ENCODE measurements at regions not wholly inside any gene's neighbourhood (a gene's known extent, or its start where the extent isn't known, plus 50 kb on each side); places are given as distances from the start of the nearest gene placed in this dataset.
"Not testable (repeated sequence)": the region's sequence is repeated elsewhere in the genome, so short reads cannot be mapped to it uniquely, and the experiment has no call there.

DNA sequence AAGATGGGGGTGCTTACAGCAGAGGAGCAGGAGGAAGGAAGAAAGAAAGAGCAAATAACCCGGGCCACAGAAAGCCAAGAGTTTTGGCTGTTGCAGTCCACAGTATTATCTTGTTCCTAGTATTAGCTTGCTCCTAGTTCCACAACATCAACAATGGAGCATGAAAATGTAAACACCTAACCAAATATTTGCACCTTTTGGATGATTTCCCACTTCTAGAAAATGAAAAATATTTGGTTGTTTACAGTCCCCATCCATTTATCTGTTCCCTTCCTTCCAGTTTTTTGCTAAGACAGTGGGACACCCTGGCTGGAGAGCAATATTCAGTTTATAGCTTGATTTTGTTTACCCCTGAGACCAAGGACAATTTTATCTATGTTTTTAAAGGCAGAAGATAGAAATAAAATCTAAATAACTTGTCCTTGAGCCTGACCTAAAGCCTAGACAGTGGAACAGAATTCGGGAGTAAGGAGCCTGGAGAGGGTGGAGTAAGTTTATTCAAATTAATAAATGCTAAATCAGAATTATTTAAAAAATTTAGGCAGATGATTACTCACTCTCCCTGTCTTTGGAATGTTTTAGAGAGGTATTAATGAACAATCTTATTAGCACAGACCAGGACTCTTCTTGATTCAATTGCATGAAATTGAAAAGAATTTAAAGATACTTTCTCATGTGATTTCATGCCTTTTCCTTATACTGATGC is 51.6 kb downstream of the RESF1 start:
- no peak for DNase-seq (ENCODE audit: low read depth in 2 of 2)

DNA sequence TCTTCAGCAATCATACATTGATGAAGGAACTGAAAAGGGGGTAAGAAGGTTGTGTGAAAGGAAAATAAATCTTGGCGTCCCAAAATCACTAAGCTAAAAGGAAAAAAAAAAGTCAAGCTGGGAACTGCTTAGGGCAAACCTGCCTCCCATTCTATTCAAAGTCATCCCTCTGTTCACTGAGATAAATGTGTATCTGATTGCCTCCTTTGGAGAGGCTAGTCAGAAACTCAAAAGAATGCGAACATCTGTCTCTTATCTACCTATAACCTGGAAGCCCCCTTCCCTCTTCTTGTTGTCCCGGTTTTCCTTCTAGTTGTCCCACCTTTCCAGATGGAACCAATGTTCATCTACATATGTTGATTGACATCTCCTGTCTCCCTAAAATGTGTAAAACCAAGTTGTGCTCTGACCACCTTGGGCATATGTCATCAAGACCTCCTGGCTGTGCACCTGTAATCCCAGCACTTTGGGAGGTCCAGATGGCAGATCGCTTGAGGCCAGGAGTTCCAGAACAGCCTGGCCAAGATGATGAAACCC is 53.1 kb downstream of the RESF1 start:
- DNase-seq (ENCODE audit: low read depth in 2 of 2): no peak

DNA sequence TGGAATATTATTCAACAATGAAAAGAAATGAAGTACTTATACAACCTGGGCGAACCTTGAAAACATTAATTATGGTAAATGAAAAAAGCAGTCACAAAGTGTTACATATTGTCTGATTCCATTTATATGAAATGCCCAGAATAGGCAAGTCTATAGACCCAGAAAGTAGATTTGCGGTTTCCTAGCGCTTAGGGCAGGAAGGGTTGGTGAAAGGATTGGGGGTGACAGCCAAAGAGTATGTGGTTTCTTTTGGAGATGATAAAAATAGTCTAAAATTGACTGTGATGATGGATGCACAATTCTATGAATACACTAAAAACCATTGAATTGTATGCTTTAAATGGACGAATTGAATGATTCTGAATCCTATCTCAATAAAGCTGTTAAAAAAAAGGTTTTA is 55.8 kb downstream of the RESF1 start:
- no peak for DNase-seq (ENCODE audit: low read depth in 2 of 2)

DNA sequence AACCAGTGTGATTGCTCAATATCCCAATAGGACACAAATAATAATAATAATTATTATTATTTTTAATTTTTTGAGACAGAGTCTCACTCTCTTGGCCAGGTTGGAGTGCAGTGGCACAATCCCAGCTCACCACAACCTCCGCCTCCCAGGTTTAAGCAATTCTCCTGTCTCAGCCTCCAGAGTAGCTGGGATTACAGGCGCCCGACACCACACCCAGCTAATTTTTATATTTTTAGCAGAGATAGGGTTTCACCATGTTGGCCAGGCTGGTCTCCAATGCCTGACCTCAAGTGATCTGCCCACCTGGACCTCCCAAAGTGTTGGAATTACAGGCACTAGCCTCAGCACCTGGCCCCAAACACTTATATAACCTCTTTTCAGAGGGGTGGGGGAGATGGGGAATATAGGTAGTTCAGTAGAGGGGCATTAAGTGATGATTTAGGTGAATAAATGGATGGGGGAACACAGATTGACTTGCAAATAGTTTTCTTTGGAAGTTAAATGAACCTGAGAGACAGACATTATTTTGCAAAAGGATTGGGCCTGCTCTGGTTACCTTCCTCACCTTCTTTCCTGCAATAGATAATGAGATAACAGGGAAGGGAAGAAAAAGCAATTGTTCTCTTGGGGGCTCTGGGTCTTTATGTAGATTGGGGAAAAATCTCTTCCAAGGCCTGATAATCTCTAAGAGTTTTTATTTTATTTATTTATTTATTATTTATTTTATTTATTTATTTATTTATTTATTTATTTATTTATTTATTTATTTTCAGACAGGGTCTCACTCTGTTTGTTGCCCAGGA is 57.7 kb downstream of the RESF1 start:
- DNase-seq (ENCODE audit: low read depth in 2 of 2): no peak

DNA sequence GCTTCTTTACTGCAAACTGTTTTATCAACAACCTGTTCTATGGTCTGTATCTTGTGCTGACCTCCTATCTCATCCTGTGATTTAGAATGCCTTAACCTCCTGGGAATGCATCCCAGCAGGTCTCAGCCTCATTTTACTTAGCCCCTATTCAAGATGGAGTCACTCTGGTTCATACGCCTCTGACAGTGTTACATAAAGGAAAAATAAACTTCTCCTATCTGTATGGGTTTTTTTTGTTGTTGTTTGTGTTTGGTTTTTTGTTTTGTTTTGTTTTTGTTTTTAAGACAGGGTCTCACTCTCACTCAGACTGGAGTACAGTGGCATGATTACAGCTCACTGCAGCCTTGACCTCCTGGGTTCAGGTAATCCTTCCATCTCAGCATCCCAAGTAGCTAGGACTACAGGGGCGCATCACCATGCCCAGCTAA is 62.1 kb downstream of the RESF1 start:
- DNase-seq (ENCODE audit: low read depth in 2 of 2): no peak

DNA sequence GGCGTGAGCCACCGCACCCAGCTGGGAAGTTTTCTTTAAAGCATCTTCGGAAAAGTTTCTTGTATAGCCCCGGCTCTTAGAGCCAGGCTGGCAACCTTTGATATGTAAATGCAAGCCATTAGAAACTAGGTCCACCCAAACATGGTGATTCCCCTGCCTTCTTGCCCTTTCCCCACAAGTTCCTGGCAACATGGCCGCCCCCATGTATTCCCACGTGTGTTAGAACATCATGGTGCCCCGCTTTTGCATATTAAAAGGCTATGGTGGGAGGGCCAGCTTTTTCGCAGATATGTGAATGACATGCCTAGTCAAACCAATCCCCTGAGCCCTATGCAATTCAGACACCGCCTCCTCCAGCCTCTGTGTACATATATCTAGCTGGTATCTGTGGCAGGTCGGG is 63.2 kb downstream of the RESF1 start:
- DNase-seq (ENCODE audit: low read depth in 2 of 2): not testable (repeated sequence)

DNA sequence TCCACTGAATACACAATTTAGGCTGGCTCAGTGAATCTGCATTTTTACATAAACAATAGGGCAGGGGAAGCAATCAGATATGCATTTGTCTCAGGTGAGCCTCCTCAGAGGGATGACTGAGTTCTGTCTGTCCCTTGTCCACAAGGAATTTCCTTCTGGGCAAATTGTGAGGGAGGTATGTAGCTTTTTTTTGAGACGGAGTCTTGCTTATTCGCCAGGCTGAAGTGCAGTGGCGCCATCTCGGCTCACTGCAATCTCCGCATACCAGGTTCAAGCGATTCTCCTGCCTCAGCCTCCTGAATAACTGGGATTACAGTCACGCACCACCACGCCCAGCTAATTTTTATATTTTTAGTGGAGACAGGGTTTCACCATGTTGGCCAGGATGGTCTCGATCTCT is 64.6 kb downstream of the RESF1 start:
- not testable (repeated sequence) for DNase-seq (ENCODE audit: low read depth in 2 of 2)

DNA sequence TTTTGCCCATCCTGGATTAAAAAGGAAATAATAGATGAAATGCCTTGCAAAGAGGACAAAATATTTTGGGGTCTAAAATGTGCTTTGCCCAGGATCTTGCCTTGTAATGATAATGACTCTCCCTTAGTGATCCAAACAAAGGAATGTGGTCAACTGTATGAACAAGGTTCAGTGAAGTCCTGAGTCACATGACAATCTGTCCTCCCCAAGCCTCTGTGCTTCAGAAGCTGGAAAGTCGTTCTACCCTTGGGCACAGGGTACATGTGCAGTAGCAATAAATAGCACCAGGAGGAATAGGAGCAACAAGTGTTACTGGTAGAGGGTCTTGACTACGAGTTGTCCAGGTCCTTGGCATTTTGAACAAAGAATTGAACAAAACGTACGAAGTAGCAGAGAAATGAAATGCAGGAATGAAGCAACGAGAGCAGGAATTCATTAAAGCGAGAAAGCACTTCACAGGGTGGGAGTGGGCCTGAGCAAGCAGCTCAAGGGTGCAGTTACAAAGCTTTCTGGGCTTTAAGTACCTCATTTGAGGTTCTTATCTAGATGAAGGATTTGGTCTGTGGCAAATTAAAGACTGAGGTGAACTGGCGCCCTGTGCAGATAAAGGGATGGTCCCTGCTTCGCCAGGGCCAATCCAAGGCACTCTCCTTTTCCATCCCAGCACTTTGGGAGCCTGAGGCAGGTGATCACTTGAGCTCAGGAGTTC is 65.8 kb downstream of the RESF1 start:
- DNase-seq (ENCODE audit: low read depth in 2 of 2): no peak

DNA sequence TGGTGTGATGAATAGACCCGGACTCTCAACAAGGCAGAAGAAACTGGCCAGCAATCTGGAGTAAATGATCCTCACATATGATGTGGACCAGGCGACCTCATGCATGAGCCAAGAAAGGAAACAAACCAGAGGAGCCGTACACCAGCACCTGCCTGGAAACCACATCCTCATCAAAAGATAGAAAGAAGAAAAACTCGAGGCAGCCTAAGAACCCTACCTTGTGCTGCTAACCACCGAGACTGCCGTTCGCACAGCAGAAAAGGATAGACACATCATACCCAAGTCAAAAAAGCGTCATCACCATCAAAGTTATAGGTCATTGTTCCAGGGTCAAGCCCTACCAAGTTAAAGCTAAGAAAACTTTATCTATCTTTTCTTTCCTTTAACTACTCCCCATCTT is 66.7 kb downstream of the RESF1 start:
- DNase-seq (ENCODE audit: low read depth in 2 of 2): no peak

DNA sequence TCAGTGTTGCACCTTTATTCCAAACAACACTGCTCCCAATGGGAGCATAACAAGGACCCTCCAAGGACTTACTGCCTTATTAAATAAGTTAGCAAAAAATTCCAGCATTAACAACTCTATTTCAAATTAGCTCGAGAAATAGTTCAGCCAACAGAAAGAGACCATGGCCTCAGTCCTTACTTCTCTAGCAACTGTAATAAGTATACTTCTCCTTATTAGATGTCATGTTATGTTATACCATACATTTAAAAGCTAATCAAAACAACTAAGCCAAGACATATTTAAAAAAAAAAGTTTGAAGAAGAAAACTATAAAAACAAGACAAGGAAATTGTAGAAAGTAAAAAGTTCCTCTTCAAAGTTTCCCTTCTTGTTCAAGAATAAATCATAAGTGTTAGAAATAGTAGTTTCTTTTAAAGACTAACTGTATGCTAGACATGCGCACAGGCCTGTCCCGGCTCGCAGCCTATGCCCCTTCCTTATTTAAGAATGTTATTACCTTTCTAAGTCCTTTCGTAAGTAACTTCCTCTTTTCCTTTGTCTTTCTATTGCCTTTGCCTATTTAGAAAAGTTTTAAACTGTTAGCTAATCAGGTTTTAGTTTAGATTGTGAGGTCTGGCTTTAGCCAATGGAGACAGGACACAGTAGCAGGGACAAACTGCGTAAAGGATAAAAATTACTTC is 68.6 kb downstream of the RESF1 start:
- DNase-seq (ENCODE audit: low read depth in 2 of 2): no peak

DNA sequence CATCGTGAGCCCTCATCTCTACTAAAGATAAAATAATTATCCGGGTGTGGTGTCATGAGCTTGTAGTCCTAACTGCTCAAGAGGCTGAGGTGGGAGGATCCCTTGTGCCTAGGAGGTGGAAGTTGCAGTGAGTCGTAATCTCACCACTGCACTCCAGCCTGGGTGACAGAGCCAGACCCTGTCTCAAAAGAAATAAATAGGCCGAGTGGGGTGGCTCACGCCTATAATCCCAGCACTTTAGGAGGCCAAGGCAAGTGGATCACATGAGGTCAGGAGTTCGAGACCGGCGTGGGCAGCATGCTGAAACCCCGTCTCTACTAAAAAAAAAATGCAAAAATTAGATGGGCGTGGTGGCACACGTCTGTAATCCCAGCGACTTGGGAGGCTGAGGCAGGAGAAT is 70.9 kb downstream of the RESF1 start:
- DNase-seq (ENCODE audit: low read depth in 2 of 2): no peak

DNA sequence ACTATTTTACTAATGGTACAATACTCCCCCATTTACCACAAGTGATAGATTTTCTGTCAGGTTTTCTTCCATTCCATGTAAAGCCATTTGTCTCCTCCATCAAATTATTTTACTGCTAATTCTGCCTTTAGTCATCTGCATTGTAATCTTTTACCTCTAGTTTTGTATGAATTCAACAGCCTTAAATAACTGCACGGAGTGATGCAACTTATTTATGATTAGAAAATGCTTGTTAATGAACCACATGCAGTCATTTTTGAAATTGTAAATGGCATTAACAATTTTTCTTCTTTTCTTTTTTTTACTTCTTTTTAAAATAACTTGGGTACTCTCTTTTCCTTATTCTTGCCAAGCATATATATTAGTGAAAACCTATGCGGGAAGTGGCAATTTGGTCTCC is 71.5 kb downstream of the RESF1 start:
- no peak for DNase-seq (ENCODE audit: low read depth in 2 of 2)

DNA sequence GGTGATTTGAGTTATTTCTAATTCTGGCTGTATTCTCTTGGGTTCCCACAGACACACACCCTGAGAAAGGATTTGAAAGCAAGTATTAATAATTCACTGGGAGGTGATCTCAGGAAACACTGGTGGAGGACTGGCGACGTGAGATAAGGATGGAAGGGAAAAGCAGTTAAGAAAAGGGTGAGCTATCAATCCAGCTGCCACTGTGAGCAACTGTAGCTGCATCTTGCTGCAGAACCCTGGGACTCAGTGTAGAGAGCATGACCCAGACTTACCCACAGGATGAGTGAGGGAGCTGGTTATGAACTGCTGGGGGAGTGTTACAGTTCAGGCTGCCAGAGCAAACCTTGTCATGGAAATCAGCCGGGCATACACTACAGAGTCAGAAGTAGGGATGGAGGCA is 71.9 kb downstream of the RESF1 start:
- peak in 1 of 2 donors; percentile 86 for DNase-seq (ENCODE audit: low read depth in 2 of 2)

DNA sequence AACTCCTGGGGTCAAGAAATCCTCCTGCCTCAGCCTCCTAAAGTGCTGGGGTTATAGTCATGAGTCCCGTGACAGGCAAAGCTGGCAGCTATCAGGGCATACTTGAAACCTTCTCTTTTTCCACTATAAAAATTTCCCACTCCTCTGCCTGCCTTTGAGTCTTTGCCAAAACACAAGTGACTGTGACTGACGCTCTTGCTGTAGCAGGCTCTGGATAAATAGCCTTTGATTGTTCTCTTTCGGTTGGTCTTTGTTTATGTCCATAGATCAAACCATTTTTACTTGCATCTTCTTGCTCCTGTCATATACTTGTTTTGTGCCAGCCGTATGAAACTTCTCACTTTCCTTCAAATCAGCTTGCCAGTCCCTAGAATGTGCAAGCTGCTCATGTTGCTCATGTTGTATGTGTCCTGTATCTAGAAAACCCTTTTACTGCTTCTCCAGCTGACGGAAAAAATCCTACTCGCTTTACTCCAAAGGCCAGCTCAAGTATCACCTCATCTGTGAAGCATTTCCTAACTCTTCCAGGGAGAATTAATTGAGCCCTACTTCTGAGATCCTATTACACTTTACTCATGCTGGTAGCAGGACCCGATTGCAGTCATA is 73.1 kb downstream of the RESF1 start:
- peak; percentile 30 to 52 for DNase-seq (ENCODE audit: low read depth in 2 of 2)

DNA sequence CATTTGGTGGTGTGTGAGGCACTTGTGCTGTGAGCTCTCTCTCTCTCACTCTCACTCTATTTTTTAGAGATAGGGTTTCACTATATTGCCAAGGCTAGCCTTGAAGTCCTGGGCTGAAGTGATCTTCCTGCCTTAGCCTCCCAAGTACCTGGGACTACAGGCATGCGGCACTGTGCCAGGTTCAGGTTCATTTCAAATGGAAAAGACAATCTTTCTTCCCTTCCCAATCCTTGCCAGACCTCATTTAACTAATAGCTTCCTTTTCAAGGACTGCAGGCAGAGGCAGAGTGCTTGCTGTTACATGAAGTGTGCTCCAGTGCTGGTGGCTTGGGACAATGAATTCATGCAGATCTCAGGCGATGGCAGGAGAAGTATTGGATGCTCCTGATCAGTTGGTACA is 73.2 kb upstream of the BICD1 start:
- no peak for DNase-seq (ENCODE audit: low read depth in 2 of 2)

DNA sequence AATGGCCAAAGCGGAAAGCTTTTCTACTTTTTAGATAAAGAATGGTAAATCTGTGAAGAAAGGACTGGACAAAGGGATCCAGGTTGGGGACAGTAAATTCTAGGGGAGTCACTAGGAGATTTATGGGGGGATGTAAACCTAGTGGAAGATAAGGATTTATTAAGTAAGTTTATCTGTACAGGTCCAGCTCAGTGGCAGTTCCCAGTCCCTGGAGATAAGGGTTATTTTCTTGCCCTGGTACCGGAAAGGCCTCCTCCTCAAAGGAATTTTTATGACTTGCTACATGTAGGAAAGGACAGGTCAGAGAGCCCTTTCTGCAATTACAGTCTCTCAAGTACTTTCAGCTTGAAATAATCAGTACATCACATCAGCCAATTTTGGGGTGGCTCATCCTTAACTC is 72.6 kb upstream of the BICD1 start:
- DNase-seq (ENCODE audit: low read depth in 2 of 2): peak in 1 of 2 donors; percentile 35

DNA sequence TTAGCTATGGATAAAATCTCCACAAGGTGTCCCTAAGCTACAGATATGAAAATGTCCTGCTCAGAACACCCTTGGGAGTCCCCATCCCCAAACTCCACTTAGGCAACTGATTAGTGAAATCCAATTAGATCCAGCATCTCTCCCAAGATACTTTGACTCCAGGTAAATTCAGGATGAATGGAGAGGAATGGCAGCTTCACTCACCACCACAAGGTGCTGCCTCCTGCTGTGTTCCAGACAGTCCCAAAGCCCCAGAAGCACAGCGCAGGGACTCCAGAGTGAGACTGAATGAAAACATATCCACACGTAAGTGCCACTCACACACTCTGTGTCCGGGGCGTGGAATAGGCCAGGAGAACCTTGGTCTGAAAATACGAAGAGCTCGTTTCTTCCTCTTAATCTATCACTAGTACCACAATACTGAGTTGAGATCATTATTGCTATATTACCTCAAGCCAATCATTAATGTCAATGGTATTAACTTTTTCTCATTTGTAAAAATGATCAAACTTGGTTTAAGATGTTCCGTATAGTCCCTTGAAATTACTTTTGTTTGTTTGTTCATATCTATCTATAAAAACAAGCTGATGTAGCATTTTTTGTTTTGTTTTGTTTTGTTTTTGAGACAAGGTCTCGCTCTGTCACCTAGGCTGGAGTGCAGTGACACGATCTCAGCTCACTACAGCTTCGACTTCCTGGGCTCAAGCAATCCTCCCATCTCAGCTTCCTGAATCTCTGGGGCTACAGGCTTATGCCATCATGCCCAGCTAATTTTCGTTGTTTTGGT is 70.0 kb upstream of the BICD1 start:
- DNase-seq (ENCODE audit: low read depth in 2 of 2): no peak

DNA sequence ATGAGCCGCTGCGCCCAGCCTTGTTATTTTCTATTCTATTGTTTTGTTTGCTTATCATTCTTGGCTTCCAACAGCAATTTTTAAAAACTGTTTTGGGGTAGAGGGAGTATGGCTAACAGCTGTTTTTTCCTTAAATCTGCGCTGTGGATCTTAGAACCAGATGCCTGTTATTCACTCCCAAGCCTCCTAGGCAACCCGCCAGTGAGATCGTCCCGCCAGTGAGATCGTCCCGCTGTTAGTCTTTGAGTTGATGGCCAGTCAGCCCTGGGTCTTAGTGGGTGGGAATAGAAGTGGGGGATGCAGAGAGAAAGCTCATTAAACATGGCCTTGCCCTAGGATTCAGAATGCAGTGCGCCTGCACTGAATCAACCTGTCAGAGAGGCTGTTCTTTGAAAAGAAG is 67.3 kb upstream of the BICD1 start:
- DNase-seq (ENCODE audit: low read depth in 2 of 2): no peak

DNA sequence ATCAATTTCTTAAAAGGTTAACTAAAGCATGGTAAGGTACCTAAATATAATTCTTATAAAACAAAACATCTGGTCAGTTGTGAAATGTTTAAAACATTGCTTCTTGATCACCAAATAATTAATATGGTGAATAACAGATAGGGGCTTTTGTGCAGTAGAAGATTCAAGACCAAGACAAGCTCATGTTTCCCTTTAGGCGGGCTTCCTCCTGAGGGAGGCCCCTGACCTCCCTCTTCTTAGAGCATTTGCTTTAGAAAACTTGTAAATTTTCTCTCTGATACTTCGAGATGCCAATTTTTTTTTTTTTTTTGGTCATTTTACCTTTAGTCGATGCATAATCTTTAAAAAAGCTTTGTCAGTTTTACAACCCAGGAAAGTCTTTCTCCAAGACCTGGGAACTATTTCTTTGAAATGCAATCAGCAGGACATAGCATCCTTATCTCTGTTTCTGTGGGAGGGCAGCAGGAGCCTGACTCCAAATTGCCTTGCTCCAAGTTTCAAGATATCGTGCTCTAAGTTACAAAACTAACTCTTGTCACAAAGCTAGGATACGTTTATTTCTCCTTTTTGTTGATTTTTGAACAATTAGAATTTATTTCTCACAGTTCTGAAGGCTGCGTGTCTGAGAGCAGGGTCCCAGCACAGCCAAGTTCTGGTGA is 66.6 kb upstream of the BICD1 start:
- DNase-seq (ENCODE audit: low read depth in 2 of 2): no peak

Data from dermis microvascular lymphatic vessel endothelial cell (primary cell).